ENCODE measurements at regions not wholly inside any gene's neighbourhood (a gene's known extent, or its start where the extent isn't known, plus 50 kb on each side); places are given as distances from the start of the nearest gene placed in this dataset.

GRCh38 chr6:86765211-86765610 is 172.1 kb upstream of the HTR1E start:
- no peak for TF ChIP-seq POLR2AphosphoS5 (IDR thresholded peaks at IDR 0.05; ENCODE audit: borderline replicate concordance, low read depth, low read length)
- TF ChIP-seq EZH2 (IDR thresholded peaks at IDR 0.05), result no peak

Measured in SK-N-MC (cell line).